MCF 10A (cell line): ENCODE measurements at regions not wholly inside any gene's neighbourhood (a gene's known extent, or its start where the extent isn't known, plus 50 kb on each side); places are given as distances from the start of the nearest gene placed in this dataset.

Source experiments
- BruUV-seq: library from RNA; stranded (reverse); fragments of 400-500 nt; replicated peaks from 2 replicates; lab custom pipeline; 2021; lab: Mats Ljungman, UMichigan
- CTCF ChIA-PET: fragments of 300-600 bp; sonication (Branson Sonifier 250); formaldehyde crosslinking; extraction: SDS; loops from one replicate; lab custom pipeline; 2021; ENCODE audit warnings: antibody characterized with exemption, inconsistent platforms; lab: Yijun Ruan, JAX
- POLR2A ChIA-PET: fragments of 300-600, 350-650 bp; sonication (Branson Sonifier 250); formaldehyde crosslinking; extraction: SDS; loops from one replicate; lab custom pipeline; 2020; ENCODE audit warnings: antibody characterized with exemption, inconsistent platforms; lab: Yijun Ruan, JAX
- DNase-seq: peaks from one replicate; pipeline ENCODE4 v3.0.0-alpha.2; 2018; ENCODE audit not compliant: unreplicated experiment
- H3K27ac Mint-ChIP-seq: one replicate; pipeline ENCODE4 v1.8.0; 2022; ENCODE audit warnings: mild to moderate bottlenecking, low read depth, mixed read lengths; ENCODE audit not compliant: unreplicated experiment
- H3K27me3 Mint-ChIP-seq: one replicate; pipeline ENCODE4 v1.8.0; 2022; ENCODE audit warnings: mixed read lengths; ENCODE audit not compliant: insufficient read depth, unreplicated experiment
- H3K36me3 Mint-ChIP-seq: one replicate; pipeline ENCODE4 v1.8.0; 2022; ENCODE audit warnings: mild to moderate bottlenecking, moderate library complexity, mixed read lengths; ENCODE audit not compliant: insufficient read depth, unreplicated experiment
- H3K4me1 Mint-ChIP-seq: one replicate; pipeline ENCODE4 v1.8.0; 2022; ENCODE audit warnings: mixed read lengths; ENCODE audit not compliant: insufficient read depth, unreplicated experiment
- H3K4me3 Mint-ChIP-seq: one replicate; pipeline ENCODE4 v1.8.0; 2022; ENCODE audit warnings: mild to moderate bottlenecking, moderate library complexity, mixed read lengths; ENCODE audit not compliant: unreplicated experiment
- H3K9me3 Mint-ChIP-seq: one replicate; pipeline ENCODE4 v1.8.0; 2022; ENCODE audit warnings: mixed read lengths; ENCODE audit not compliant: unreplicated experiment
- intact Hi-C: fragments of 100-400 bp; cut with micrococcal nuclease; formaldehyde crosslinking; loops from 2 replicates; pipeline ENCODE4 v1.14.1; 2022
- TF ChIP-seq, protein P1 (sequence below): fragments of 200-600 bp; IDR thresholded peaks from one replicate; pipeline ENCODE4 v1.8.0; 2022; ENCODE audit warnings: antibody characterized with exemption, mild to moderate bottlenecking; ENCODE audit not compliant: unreplicated experiment

DNA sequence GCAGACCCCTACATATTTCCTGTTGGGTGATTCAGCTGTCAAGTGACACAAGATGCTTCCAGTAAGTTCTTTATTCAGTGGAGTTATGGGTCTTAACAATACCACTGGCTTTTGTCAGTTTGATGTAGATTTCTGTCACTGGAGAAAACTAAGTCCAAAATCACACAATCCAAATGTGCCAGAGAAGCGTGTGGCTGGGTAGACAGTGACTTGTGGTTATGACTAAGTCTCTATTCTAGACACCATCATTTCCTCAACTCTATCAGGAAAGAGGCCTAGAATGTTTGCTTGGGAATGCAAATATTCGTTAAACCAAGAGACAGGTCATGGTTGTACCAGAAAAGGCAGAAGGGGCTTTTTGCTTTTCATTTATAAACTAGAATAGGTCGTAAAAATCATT lies 54.4 kb upstream of the HS3ST1 start:
- no peaks in the 10 kb centered on the region for H3K9me3 Mint-ChIP-seq
- no peaks in the 10 kb centered on the region for H3K27me3 Mint-ChIP-seq
- no peak overlapping the region for H3K27ac Mint-ChIP-seq
- DNase-seq: no peak
- intact Hi-C loops: no loop called here
- TF ChIP-seq, protein P1, sequence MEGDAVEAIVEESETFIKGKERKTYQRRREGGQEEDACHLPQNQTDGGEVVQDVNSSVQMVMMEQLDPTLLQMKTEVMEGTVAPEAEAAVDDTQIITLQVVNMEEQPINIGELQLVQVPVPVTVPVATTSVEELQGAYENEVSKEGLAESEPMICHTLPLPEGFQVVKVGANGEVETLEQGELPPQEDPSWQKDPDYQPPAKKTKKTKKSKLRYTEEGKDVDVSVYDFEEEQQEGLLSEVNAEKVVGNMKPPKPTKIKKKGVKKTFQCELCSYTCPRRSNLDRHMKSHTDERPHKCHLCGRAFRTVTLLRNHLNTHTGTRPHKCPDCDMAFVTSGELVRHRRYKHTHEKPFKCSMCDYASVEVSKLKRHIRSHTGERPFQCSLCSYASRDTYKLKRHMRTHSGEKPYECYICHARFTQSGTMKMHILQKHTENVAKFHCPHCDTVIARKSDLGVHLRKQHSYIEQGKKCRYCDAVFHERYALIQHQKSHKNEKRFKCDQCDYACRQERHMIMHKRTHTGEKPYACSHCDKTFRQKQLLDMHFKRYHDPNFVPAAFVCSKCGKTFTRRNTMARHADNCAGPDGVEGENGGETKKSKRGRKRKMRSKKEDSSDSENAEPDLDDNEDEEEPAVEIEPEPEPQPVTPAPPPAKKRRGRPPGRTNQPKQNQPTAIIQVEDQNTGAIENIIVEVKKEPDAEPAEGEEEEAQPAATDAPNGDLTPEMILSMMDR: no peak
- H3K4me1 Mint-ChIP-seq: peaks cover 6% of the 10 kb centered on the region
- POLR2A ChIA-PET: no interaction called here
- H3K4me3 Mint-ChIP-seq: no peak overlapping the region
- H3K36me3 Mint-ChIP-seq: no peaks in the 10 kb centered on the region
- no TSS peak for BruUV-seq
- CTCF ChIA-PET: no interaction called here

DNA sequence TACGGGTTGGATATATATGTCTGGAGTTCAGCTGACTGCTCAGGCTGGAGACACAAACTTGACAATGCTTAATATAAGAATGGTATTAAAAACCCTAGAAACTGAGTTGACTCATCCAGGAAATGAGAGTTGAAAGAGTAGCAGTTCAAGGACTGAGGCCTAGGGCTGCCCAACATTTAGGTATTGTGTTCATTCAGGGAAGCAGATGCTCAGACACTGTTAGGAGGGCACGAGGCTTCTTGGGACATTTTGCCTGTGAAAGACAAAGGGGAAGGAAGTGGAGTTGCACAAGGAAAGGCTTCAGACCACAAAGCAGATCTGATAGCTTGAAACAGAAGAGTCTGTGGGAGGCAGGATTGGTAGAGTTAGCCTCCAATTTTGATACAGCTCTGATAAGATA lies 52.0 kb upstream of the HS3ST1 start:
- no peaks in the 10 kb centered on the region for H3K4me1 Mint-ChIP-seq
- BruUV-seq: no TSS peak
- H3K27ac Mint-ChIP-seq: no peak overlapping the region
- H3K4me3 Mint-ChIP-seq: no peak overlapping the region
- intact Hi-C loops: no loop called here
- H3K9me3 Mint-ChIP-seq: no peaks in the 10 kb centered on the region
- H3K27me3 Mint-ChIP-seq: no peaks in the 10 kb centered on the region
- peak; percentile 15 for DNase-seq
- POLR2A ChIA-PET: no interaction called here
- CTCF ChIA-PET: no interaction called here
- TF ChIP-seq, protein P1: no peak
- no peaks in the 10 kb centered on the region for H3K36me3 Mint-ChIP-seq
